Tibial nerve (tissue), 4 donors: ENCODE measurements at regions not wholly inside any gene's neighbourhood (a gene's known extent, or its start where the extent isn't known, plus 50 kb on each side); places are given as distances from the start of the nearest gene placed in this dataset.

Experiments used
- DNase-seq, 2 donors: peaks; one replicate each; pipeline ENCODE4 v3.0.0-alpha.2; 2019; ENCODE audit warnings: low spot score in 2 of 2
- H3K27ac ChIP-seq, 4 donors: fragments of 200-600 bp; sonication (generic) in 3 of 4; one replicate each; pipeline ENCODE4 v1.5.1; 2017 to 2019; ENCODE audit warnings: mild to moderate bottlenecking in 1 of 4
- H3K27me3 ChIP-seq, 2 donors: fragments of 200-600 bp; sonication (generic) in 1 of 2; one replicate each; pipeline versions ENCODE4 v1.5.1 to v1.6.0; 2017 to 2019
- H3K36me3 ChIP-seq, 3 donors: fragments of 200-600 bp; sonication (generic); one replicate each; pipeline ENCODE4 v1.5.1; 2018 to 2019
- H3K4me1 ChIP-seq, 4 donors: fragments of 200-600 bp; sonication (generic) in 3 of 4; one replicate each; pipeline ENCODE4 v1.5.1; 2017 to 2019
- H3K4me3 ChIP-seq, 4 donors: fragments of 200-600 bp; sonication (generic) in 3 of 4; one replicate each; pipeline ENCODE4 v1.5.1; 2017 to 2019; ENCODE audit warnings: mild to moderate bottlenecking in 1 of 4, moderate library complexity in 1 of 4
- H3K9me3 ChIP-seq, 4 donors: fragments of 200-600 bp; sonication (generic) in 3 of 4; one replicate each; pipeline ENCODE4 v1.5.1; 2017 to 2019
- CTCF ChIP-seq, 5 experiments: fragments of 200-600 bp in 3 of 5; fragments of 450-650 bp in 2 of 5; sonication (generic) in 3 of 5; IDR thresholded peaks; one replicate each; pipeline ENCODE4 v1.5.1; 2016 to 2019; ENCODE audit warnings: antibody characterized with exemption in 5 of 5, mild to moderate bottlenecking in 3 of 5, moderate library complexity in 2 of 5
- EP300 ChIP-seq, 2 donors: sonication (generic); formaldehyde crosslinking; IDR thresholded peaks; one replicate each; pipeline ENCODE4 v1.6.1; 2017; ENCODE audit warnings: antibody characterized with exemption in 2 of 2, mild to moderate bottlenecking in 1 of 2
- POLR2A ChIP-seq, 2 donors: fragments of 450-650 bp; IDR thresholded peaks; one replicate each; pipeline ENCODE4 v1.6.1; 2017; ENCODE audit warnings: antibody characterized with exemption in 2 of 2, mild to moderate bottlenecking in 2 of 2, moderate library complexity in 2 of 2
- WGBS, 2 donors: methylation state at CpG; one replicate each; pipeline ENCODE4 v1.1.5; 2018; 5-methylcytosine and 5-hydroxymethylcytosine counted together

DNA sequence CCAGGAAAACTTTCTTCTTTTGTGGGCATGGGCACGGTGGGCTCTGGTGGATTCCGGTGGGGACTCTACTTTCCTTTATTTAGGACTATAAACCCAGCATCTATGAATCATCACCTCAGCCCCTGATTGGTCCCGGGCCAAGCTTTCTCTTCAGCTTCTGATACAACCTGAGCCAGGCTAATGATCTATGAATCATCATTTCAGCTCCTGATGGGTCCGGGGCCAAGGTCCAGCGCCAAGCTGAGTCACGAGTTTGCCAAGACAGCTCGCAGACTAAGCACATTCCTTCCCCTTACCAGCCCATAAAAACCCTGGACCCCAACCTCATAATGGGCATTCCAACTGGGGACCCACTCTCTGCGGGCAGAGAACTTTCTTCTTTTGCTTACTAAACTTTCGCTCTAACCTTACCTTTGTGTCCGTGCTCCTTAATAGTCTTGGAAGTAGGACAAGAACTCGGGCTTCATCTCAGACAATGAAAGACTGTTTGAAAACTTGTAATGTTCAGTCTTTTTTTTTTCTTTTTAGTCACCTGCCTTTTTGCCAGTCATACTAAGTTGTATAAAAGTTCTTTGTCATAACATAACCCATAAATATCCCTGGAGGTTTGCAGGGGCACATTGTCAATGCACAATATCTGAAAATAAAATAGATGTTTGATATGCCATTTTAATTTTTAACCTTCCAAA is 904.9 kb upstream of the EPHA5 start:
- H3K27ac ChIP-seq = no peak overlapping the region
- no peaks in the 10 kb centered on the region for H3K36me3 ChIP-seq
- no peak for DNase-seq
- H3K9me3 ChIP-seq = no peaks in the 10 kb centered on the region
- 78 to 83% methylated on average over 11 of the region's 11 CpGs for WGBS, 2 donors
- H3K4me1 ChIP-seq = no peaks in the 10 kb centered on the region
- no peak overlapping the region for H3K4me3 ChIP-seq
- no peak for TF ChIP-seq POLR2A (IDR thresholded peaks at IDR 0.05)
- no peak for TF ChIP-seq EP300 (IDR thresholded peaks at IDR 0.05)
- no peak for TF ChIP-seq CTCF (IDR thresholded peaks at IDR 0.05)
- no peaks in the 10 kb centered on the region for H3K27me3 ChIP-seq

DNA sequence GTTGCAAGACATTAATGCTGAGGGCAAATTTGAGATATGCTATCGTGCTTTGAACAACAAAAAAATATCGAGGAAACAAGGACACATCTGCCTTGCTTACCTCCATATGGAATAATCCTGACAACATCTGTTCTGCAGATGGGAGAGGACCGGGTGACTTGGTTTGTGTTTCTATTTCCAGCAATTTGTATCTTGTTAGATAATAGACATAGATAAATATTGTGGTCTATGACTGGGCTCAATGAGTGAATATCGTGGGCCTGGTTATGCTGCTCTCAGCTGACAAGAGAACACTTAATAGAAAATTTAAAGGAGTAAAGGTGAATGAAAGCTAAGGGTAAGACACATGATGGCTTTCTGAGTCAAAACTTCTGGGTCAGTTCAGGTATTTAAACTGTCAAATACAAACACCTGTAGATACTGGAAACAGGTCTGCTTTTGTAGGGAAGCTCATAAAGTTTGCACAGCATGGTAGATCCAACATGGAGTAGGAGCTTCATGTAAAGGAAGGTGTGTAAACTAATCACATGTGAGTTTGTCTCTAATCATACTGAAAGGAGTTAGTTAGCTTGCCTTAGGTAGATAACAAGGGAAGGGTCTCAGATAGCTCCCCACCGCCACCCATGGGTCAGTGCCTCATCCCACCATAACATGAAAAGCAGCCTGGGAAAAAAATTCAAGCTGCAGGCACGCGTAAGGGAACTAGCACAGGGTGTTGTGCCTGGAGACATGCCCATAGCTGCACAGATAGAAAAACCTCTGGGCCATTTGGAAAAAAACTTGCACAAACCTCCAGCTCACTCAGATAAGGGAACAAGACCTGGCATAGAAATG is 904.1 kb upstream of the EPHA5 start:
- Histone ChIP-seq H3K9me3 (no peaks in the 10 kb centered on the region), H3K4me3 (no peak overlapping the region), H3K4me1 (no peaks in the 10 kb centered on the region), H3K36me3 (no peaks in the 10 kb centered on the region), H3K27me3 (no peaks in the 10 kb centered on the region), H3K27ac (no peak overlapping the region)
- WGBS, 2 donors = 70 to 71% methylated on average over 7 of the region's 7 CpGs
- no peak for TF ChIP-seq POLR2A (IDR thresholded peaks at IDR 0.05)
- no peak for TF ChIP-seq EP300 (IDR thresholded peaks at IDR 0.05)
- no peak for TF ChIP-seq CTCF (IDR thresholded peaks at IDR 0.05)
- no peak for DNase-seq

DNA sequence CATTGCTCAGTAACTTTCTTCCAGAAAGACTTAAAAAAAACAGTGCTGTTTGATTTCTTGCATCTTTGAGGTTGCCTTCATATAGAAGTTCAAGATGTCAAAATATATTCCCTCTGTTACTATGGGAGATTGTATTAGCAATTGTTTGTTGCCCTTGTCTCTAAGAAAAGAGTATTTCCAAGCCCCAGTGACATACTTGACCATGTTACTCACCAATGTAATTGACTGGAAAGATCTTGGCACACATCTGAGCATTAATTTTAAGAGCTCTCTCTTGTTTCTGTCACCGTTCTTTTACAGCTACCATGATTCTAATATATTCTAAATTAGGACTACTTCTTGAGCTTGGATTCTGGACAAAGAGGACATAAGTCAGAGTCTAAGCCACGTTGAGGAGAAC is 902.7 kb upstream of the EPHA5 start:
- no peaks in the 10 kb centered on the region for H3K27me3 ChIP-seq
- no peak overlapping the region for H3K4me3 ChIP-seq
- DNase-seq = no peak
- H3K4me1 ChIP-seq = no peaks in the 10 kb centered on the region
- WGBS, 2 donors = 32 to 47% methylated on average over 2 of the region's 2 CpGs
- no peak overlapping the region for H3K27ac ChIP-seq
- H3K9me3 ChIP-seq = no peaks in the 10 kb centered on the region
- TF ChIP-seq EP300 (IDR thresholded peaks at IDR 0.05) (no peak), POLR2A (IDR thresholded peaks at IDR 0.05) (no peak), CTCF (IDR thresholded peaks at IDR 0.05) (no peak)
- H3K36me3 ChIP-seq = no peaks in the 10 kb centered on the region

- Histone ChIP-seq H3K4me1 (no peaks in the 10 kb centered on the region), H3K9me3 (no peaks in the 10 kb centered on the region), H3K27ac (no peak overlapping the region), H3K27me3 (no peaks in the 10 kb centered on the region), H3K36me3 (no peaks in the 10 kb centered on the region), H3K4me3 (no peak overlapping the region)
- TF ChIP-seq EP300 (IDR thresholded peaks at IDR 0.05) = no peak
- no peak for TF ChIP-seq CTCF (IDR thresholded peaks at IDR 0.05)
- no peak for TF ChIP-seq POLR2A (IDR thresholded peaks at IDR 0.05)
- WGBS, 2 donors = 92 to 95% methylated on average over 1 of the region's 1 CpG
- no peak for DNase-seq
Observed at GRCh38 chr4:66571145-66571695, 900.9 kb upstream of the EPHA5 start.

- Histone ChIP-seq H3K27me3 (no peaks in the 10 kb centered on the region), H3K9me3 (no peaks in the 10 kb centered on the region), H3K27ac (no peak overlapping the region), H3K36me3 (no peaks in the 10 kb centered on the region), H3K4me1 (peaks cover 0 to 14% (median 0%) of the 10 kb centered on the region in 4 donors), H3K4me3 (no peak overlapping the region)
- TF ChIP-seq EP300 (IDR thresholded peaks at IDR 0.05) (no peak), CTCF (IDR thresholded peaks at IDR 0.05) (no peak), POLR2A (IDR thresholded peaks at IDR 0.05) (no peak)
- DNase-seq = no peak
Observed at GRCh38 chr4:66569228-66569627, 898.9 kb upstream of the EPHA5 start.
